Panc1 (cell line): ENCODE measurements at regions not wholly inside any gene's neighbourhood (a gene's known extent, or its start where the extent isn't known, plus 50 kb on each side); places are given as distances from the start of the nearest gene placed in this dataset.
A peak's percentile ranks its signal among the peaks of the same experiment; 100 is the strongest.

Experiments used
- ATAC-seq: fragments of 200-7000 bp; cut with Tn5 transposase; 2 replicates; pipeline ENCODE4 v1.9.1; 2020; ENCODE audit warnings: mild to moderate bottlenecking, moderate library complexity
- BruUV-seq: library from RNA; stranded (reverse); fragments of 400-500 nt; replicated peaks from 2 replicates; lab custom pipeline; 2021; lab: Mats Ljungman, UMichigan
- CTCF ChIA-PET: fragments of 300-600 bp; sonication (Branson Sonifier 250); formaldehyde crosslinking; loops from one replicate; lab custom pipeline; 2022; ENCODE audit warnings: antibody characterized with exemption; lab: Charles Lee
- POLR2A ChIA-PET: fragments of 300-600 bp; sonication (Branson Sonifier 250); formaldehyde crosslinking; loops from one replicate; lab custom pipeline; 2022; ENCODE audit warnings: antibody characterized with exemption; lab: Charles Lee
- DNase-seq: peaks from one replicate; pipeline ENCODE4 v3.0.0-alpha.2; 2010; ENCODE audit warnings: low read depth, low spot score
- H3K27ac ChIP-seq: 2 replicates; pipeline ENCODE4 v1.5.1; 2011; ENCODE audit warnings: mild to moderate bottlenecking, low read length, inconsistent platforms
- H3K27me3 ChIP-seq: fragments of 200-500 bp; sonication (Bioruptor generic); 2 replicates; pipeline ENCODE4 v1.6.0; 2014; ENCODE audit warnings: low read length, inconsistent platforms; ENCODE audit not compliant: control insufficient read depth, insufficient read depth
- H3K36me3 ChIP-seq: fragments of 200-500 bp; sonication (Bioruptor generic); 2 replicates; pipeline ENCODE4 v1.5.1; 2014; ENCODE audit warnings: inconsistent platforms, mild to moderate bottlenecking, low read length, moderate library complexity; ENCODE audit not compliant: control insufficient read depth, insufficient read depth
- H3K4me1 ChIP-seq: 2 replicates; pipeline ENCODE4 v1.5.1; 2011; ENCODE audit warnings: inconsistent platforms, mild to moderate bottlenecking, low read length, moderate library complexity; ENCODE audit not compliant: control insufficient read depth, insufficient read depth
- H3K4me3 ChIP-seq, 2 experiments: 2 replicates each; pipeline ENCODE4 v1.5.1; 2011 to 2012; ENCODE audit warnings: low read depth in 2 of 2, low read length in 2 of 2, mild to moderate bottlenecking in 2 of 2, inconsistent platforms in 1 of 2, moderate library complexity in 1 of 2
- H3K9me3 ChIP-seq: fragments of 200-500 bp; sonication (Bioruptor generic); 2 replicates; pipeline ENCODE4 v1.5.1; 2014; ENCODE audit warnings: low read depth, mild to moderate bottlenecking, inconsistent platforms, low read length, moderate library complexity; ENCODE audit not compliant: control insufficient read depth, insufficient read depth
- CTCF ChIP-seq: fragments of 450-650 bp; IDR thresholded peaks from 2 replicates; pipeline ENCODE4 v1.5.1; 2017; ENCODE audit warnings: mild to moderate bottlenecking
- POLR2AphosphoS5 ChIP-seq: IDR thresholded peaks from 2 replicates; pipeline ENCODE4 v1.6.1; 2012; ENCODE audit warnings: mild to moderate bottlenecking, low read depth, low read length, moderate library complexity
- REST ChIP-seq, 2 experiments: IDR thresholded peaks; 2 replicates each; pipeline ENCODE4 v1.6.1; 2011 to 2012; ENCODE audit warnings: low read depth in 2 of 2, control low read depth in 1 of 2, low read length in 1 of 2, mild to moderate bottlenecking in 1 of 2, moderate library complexity in 1 of 2; ENCODE audit not compliant: insufficient read depth in 1 of 2
- SIN3A ChIP-seq: IDR thresholded peaks from 2 replicates; pipeline ENCODE4 v1.6.1; 2012; ENCODE audit warnings: low read depth, mild to moderate bottlenecking, low read length, moderate library complexity, borderline replicate concordance; ENCODE audit not compliant: insufficient read depth
- TCF7L2 ChIP-seq: IDR thresholded peaks from 2 replicates; pipeline ENCODE4 v1.6.1; 2011; ENCODE audit warnings: mild to moderate bottlenecking, low read depth, low read length, inconsistent platforms
- in situ Hi-C: cut with HindIII; loops from 2 replicates; pipeline ENCODE4 v1.10.0; 2016; ENCODE audit warnings: low sequenced_read_pairs, low pct_unique_long_range_greater_than_20kb
- intact Hi-C: fragments of 100-400 bp; cut with micrococcal nuclease; formaldehyde crosslinking; loops from one replicate; pipeline ENCODE4 v1.10.0; 2022; ENCODE audit not compliant: unreplicated experiment

DNA sequence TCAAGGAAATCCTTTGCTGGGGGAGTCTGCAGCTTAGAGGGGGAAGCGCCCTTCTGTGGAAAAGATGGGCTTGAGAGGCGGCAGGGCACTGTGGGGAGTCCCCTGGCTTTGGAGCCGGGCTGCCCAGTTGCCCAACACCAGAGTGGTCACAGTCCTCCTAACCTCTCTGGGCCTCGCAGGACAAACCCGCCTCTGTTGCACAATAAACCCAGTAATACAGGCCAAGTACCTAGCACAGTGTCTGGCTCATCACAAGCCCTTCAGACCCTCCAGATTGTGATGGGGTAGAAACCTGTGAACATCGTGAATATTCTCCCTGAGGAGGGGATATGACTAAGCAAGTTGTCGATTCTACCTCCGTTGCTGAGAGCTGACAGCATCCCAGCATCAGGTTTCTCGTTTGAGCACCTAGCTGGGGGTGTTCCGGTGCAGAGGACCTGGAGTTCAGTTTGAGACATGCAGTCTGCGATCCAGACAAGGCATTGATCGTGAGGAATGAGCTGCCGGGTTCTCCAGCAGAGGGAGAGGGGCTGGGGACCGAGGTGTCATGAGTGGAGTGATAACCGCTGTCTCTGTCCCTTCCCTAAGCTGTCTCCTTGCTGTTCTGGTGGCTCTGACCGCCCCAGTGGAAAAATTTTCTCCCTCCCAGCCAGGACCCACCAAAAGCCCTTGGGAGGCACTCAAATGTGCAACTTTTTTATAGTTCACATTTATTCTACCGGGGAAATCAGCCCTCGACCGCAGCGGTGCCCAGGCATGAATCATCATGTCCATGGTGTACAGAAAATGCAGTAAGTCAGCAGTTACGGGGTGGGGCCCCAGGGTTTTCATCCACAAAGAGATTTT, 161.9 kb downstream of the WSCD1 start:
- peak; percentile 83 for ATAC-seq
- TF ChIP-seq CTCF (no peak), SIN3A (no peak), POLR2AphosphoS5 (no peak), TCF7L2 (no peak), REST (IDR thresholded peaks at IDR 0.05; ENCODE audit: insufficient read depth in 1 of 2, low read depth in 2 of 2, low read length in 1 of 2) (no peak)

GRCh38 chr17:6231465-6231864, 161.3 kb downstream of the WSCD1 start:
- Histone ChIP-seq H3K36me3 (no peaks in the 10 kb centered on the region), H3K4me3 (no peak overlapping the region), H3K4me1 (no peaks in the 10 kb centered on the region), H3K27me3 (no peaks in the 10 kb centered on the region), H3K27ac (no peak overlapping the region), H3K9me3 (no peaks in the 10 kb centered on the region)
- intact Hi-C loops (no loop called here), in situ Hi-C loops (no loop called here)
- ChIA-PET CTCF (no interaction called here), POLR2A (interaction anchor here (0.6 kb wide), 1 partner anchor 150 kb away, joined by 3 read pairs; no protein-coding TSS in a partner anchor)
- ATAC-seq (no peak), DNase-seq (no peak)
- no TSS peak for BruUV-seq
- TF ChIP-seq CTCF (no peak), POLR2AphosphoS5 (no peak), TCF7L2 (no peak), SIN3A (no peak), REST (IDR thresholded peaks at IDR 0.05; ENCODE audit: insufficient read depth in 1 of 2, low read depth in 2 of 2, low read length in 1 of 2) (no peak)

More for the DNA sequence above, 161.9 kb downstream of the WSCD1 start:
- H3K4me3 ChIP-seq = peak overlapping the region in 1 of 2 experiments; percentile 8; a peak in 1 of 4 replicates
- no TSS peak for BruUV-seq
- ChIA-PET CTCF (no interaction called here), POLR2A (interaction anchor here (0.6 kb wide), 1 partner anchor 150 kb away, joined by 3 read pairs; no protein-coding TSS in a partner anchor)
- no peaks in the 10 kb centered on the region for H3K27me3 ChIP-seq
- H3K27ac ChIP-seq = no peak overlapping the region
- no peaks in the 10 kb centered on the region for H3K36me3 ChIP-seq
- intact Hi-C loops = no loop called here
- H3K9me3 ChIP-seq = no peaks in the 10 kb centered on the region
- DNase-seq = no peak
- no peaks in the 10 kb centered on the region for H3K4me1 ChIP-seq
- in situ Hi-C loops = no loop called here
